ENCODE measurements at regions not wholly inside any gene's neighbourhood (a gene's known extent, or its start where the extent isn't known, plus 50 kb on each side); places are given as distances from the start of the nearest gene placed in this dataset.
A peak's percentile ranks its signal among the peaks of the same experiment; 100 is the strongest.
"Not testable (repeated sequence)": the region's sequence is repeated elsewhere in the genome, so short reads cannot be mapped to it uniquely, and the experiment has no call there.

DNA sequence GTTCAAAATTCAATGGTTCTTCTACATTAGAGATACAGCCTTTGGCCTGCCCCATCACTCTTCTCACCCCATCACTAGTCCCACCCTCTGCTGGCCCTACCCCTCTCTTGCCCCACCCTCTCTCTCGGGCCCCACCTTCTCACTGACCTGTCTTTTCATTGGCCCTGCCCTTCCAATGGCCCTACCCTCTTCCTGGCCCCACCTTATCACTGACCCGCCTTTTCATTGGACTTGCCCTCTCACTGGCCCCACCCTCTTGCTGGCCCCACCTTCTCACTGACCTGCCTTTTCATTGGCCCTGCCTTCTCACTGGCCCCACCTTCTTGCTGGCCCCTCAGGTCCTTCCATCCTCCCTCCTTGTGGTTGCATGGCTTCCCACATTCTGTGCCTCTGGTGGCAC is 107.2 kb upstream of the PLEKHG1 start:
- TF ChIP-seq, protein P1, sequence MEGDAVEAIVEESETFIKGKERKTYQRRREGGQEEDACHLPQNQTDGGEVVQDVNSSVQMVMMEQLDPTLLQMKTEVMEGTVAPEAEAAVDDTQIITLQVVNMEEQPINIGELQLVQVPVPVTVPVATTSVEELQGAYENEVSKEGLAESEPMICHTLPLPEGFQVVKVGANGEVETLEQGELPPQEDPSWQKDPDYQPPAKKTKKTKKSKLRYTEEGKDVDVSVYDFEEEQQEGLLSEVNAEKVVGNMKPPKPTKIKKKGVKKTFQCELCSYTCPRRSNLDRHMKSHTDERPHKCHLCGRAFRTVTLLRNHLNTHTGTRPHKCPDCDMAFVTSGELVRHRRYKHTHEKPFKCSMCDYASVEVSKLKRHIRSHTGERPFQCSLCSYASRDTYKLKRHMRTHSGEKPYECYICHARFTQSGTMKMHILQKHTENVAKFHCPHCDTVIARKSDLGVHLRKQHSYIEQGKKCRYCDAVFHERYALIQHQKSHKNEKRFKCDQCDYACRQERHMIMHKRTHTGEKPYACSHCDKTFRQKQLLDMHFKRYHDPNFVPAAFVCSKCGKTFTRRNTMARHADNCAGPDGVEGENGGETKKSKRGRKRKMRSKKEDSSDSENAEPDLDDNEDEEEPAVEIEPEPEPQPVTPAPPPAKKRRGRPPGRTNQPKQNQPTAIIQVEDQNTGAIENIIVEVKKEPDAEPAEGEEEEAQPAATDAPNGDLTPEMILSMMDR (IDR thresholded peaks at IDR 0.05; ENCODE audit: unreplicated experiment in 3 of 3), result no peak
- H3K27me3 Mint-ChIP-seq (ENCODE audit: low read depth), result no peaks in the 10 kb centered on the region
- no peaks in the 10 kb centered on the region for H3K36me3 Mint-ChIP-seq (ENCODE audit: low read depth)
- peak overlapping the region in 2 of 3 experiments; percentile 20 to 64 for H3K27ac Mint-ChIP-seq
- H3K4me1 Mint-ChIP-seq, result peaks cover 12% of the 10 kb centered on the region
- peaks cover 3% of the 10 kb centered on the region for H3K9me3 Mint-ChIP-seq
- no peak overlapping the region for H3K4me3 Mint-ChIP-seq

DNA sequence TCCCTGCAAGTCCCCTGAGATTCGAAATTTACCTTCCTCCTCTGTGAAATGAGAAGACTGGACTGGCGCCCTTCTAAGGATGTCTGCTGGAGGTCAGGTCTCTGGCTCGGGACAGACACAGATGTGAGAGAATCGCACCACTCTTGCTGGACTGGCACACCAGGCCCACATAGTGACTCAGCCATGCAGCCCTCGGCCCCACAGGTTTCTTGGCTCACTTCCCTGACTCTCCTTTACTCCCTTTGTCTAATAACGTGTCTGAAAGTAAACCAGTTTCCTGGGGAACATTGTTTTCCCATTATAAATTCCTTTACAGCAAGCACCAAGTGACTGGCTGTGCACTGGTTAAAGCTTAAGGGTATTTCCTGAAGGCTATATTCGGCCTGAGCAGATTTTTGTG is 106.7 kb upstream of the PLEKHG1 start:
- Mint-ChIP-seq H3K4me1 (peaks cover 12% of the 10 kb centered on the region), H3K9me3 (peaks cover 3% of the 10 kb centered on the region), H3K27me3 (ENCODE audit: low read depth) (no peaks in the 10 kb centered on the region), H3K27ac (peak overlapping the region in 2 of 3 experiments; percentile 20 to 64), H3K4me3 (no peak overlapping the region), H3K36me3 (ENCODE audit: low read depth) (no peaks in the 10 kb centered on the region)
- TF ChIP-seq, protein P1 (IDR thresholded peaks at IDR 0.05; ENCODE audit: unreplicated experiment in 3 of 3), result no peak

DNA sequence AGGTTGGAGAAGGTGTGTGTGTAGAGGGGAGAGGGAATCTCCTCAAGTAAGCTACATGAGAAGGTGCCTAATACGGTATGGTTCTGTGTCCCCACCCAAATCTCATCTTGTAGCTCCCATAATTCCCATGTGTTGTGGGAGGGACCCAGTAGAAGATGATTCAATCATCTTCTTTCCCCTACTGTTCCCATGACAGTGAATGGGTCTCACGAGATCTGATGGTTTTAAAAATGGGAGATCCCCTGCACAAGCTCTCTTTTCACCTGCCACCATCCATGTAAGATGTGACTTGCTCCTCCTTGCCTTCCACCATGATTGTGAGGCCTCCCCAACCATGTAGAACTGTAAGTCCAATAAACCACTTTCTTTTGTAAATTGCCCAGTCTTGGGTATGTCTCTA is 106.1 kb upstream of the PLEKHG1 start:
- peaks cover 13% of the 10 kb centered on the region for H3K4me1 Mint-ChIP-seq
- not testable (repeated sequence) for H3K36me3 Mint-ChIP-seq (ENCODE audit: low read depth); H3K9me3 Mint-ChIP-seq; H3K27me3 Mint-ChIP-seq (ENCODE audit: low read depth); H3K4me3 Mint-ChIP-seq
- peak overlapping the region in 1 of 3 experiments; percentile 50 for H3K27ac Mint-ChIP-seq

DNA sequence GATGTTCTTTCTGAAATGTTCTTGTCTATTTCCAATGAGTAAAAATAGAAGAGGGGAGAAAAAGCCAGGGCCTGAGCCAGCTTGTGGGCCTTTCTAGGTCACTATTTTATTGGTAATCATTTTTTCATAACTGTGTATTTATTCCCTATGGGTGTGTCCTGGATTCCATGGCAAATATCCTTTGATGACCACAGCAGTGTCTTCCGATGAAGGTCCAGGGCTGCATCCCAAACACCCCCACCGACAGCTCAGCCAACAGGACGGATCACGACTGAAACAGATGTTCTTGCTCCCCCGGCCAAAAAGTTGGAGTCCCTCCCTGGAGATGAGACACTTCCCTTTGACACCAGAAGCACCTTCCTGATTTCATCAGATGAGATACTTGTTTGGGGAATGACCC is 105.4 kb upstream of the PLEKHG1 start:
- Mint-ChIP-seq H3K9me3 (peaks cover 3% of the 10 kb centered on the region), H3K36me3 (ENCODE audit: low read depth) (no peaks in the 10 kb centered on the region), H3K4me3 (no peak overlapping the region), H3K4me1 (peaks cover 17% of the 10 kb centered on the region), H3K27ac (no peak overlapping the region), H3K27me3 (ENCODE audit: low read depth) (no peaks in the 10 kb centered on the region)
- TF ChIP-seq, protein P1 (IDR thresholded peaks at IDR 0.05; ENCODE audit: unreplicated experiment in 3 of 3), result no peak

DNA sequence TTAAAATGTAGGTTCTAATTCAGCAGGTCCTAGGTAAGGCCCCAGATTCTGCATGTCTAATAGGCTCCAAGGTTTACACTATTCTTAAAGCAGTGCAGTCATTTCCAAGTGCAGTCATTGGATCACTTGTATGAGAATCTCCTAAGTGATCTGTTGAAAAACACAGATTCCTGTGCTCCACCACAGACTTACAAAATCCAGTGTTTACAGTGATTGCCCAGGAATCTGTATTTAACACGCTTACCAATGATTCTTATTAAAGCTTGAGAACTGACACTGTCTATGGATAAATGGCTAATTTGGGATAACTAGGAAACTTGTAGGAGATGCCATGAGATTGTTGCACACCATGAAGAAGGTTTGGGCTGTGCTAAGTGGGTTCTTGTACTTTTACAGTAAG is 104.6 kb upstream of the PLEKHG1 start:
- peaks cover 22% of the 10 kb centered on the region for H3K4me1 Mint-ChIP-seq
- H3K36me3 Mint-ChIP-seq (ENCODE audit: low read depth), result no peaks in the 10 kb centered on the region
- TF ChIP-seq, protein P1 (IDR thresholded peaks at IDR 0.05; ENCODE audit: unreplicated experiment in 3 of 3), result no peak
- no peak overlapping the region for H3K4me3 Mint-ChIP-seq
- H3K27me3 Mint-ChIP-seq (ENCODE audit: low read depth), result no peaks in the 10 kb centered on the region
- H3K9me3 Mint-ChIP-seq, result peaks cover 3% of the 10 kb centered on the region
- H3K27ac Mint-ChIP-seq, result no peak overlapping the region

DNA sequence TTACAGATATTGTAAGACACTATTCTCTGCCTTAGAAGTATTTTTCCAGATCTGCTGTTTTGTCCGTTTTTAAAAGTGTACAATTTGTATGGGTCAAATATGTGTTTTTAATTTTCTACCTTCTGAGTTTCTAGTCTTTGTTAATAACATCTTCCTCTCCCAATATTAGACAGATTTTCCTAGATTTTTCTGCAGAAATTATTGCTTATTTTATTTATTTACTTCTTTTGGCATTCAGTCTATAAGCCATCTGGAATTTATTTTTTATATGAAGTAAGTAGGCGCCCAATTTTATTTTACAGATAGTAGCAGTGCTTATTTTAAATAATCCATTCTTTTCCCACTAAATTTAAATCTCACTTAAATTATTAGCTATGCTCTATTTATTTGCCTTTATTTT is 103.1 kb upstream of the PLEKHG1 start:
- Mint-ChIP-seq H3K4me1 (peaks cover 22% of the 10 kb centered on the region), H3K27me3 (ENCODE audit: low read depth) (no peaks in the 10 kb centered on the region), H3K27ac (no peak overlapping the region), H3K4me3 (no peak overlapping the region), H3K36me3 (ENCODE audit: low read depth) (no peaks in the 10 kb centered on the region), H3K9me3 (peaks cover 3% of the 10 kb centered on the region)
- TF ChIP-seq, protein P1 (IDR thresholded peaks at IDR 0.05; ENCODE audit: unreplicated experiment in 3 of 3), result no peak

Data from nephron (organoid).